ENCODE measurements at regions not wholly inside any gene's neighbourhood (a gene's known extent, or its start where the extent isn't known, plus 50 kb on each side); places are given as distances from the start of the nearest gene placed in this dataset.

GRCh38 chr10:71082960-71083715 is 129.2 kb upstream of the UNC5B start (continued):
- TF ChIP-seq ATF3 (IDR thresholded peaks at IDR 0.05) (no peak), ELF1 (IDR thresholded peaks at IDR 0.05; ENCODE audit: borderline replicate concordance, low read depth) (no peak), POLR2AphosphoS5 (IDR thresholded peaks at IDR 0.05; ENCODE audit: low read depth, low read length) (no peak), EGR1 (IDR thresholded peaks at IDR 0.05; ENCODE audit: low read depth) (no peak), POLR2A (IDR thresholded peaks at IDR 0.05; ENCODE audit: borderline replicate concordance, extremely low read depth, insufficient read depth, insufficient read length) (no peak), ZFX (IDR thresholded peaks at IDR 0.05) (no peak), YY1 (IDR thresholded peaks at IDR 0.05; ENCODE audit: extremely low read depth, insufficient replicate concordance, low read depth, low read length) (no peak), SIN3A (IDR thresholded peaks at IDR 0.05; ENCODE audit: low read depth) (no peak)

- no peaks in the 10 kb centered on the region for H3K9me2 ChIP-seq (ENCODE audit: insufficient read depth)
- CTCF ChIA-PET, result no interaction called here
- BruUV-seq (replicated peaks), result no TSS peak
- H2AFZ ChIP-seq (ENCODE audit: low read depth, low read length, poor library complexity, severe bottlenecking), result no peak overlapping the region
- H3K9ac ChIP-seq (ENCODE audit: low read length), result no peak overlapping the region
- H3K4me2 ChIP-seq (ENCODE audit: low read length), result no peak overlapping the region
- ATAC-seq, result no peak
- POLR2A ChIA-PET, result no interaction called here
- RAD21 ChIA-PET (ENCODE audit: low non-redundant PET in 1 of 2, low total read pairs in 2 of 2, uncharacterized antibody in 2 of 2, unreplicated experiment in 2 of 2), result no interaction called here
- H3K27ac ChIP-seq (ENCODE audit: low read depth, low read length), result no peak overlapping the region
- no peaks in the 10 kb centered on the region for H4K20me1 ChIP-seq (ENCODE audit: insufficient read depth)
- intact Hi-C loops (cut with micrococcal nuclease), result no loop called here
- no peak overlapping the region for H3K4me3 ChIP-seq (replicated peaks in 1 of 2; ENCODE audit: low read depth in 1 of 2, low read length in 2 of 2)
- H3K9me3 ChIP-seq (ENCODE audit: control insufficient read depth in 1 of 2, insufficient read depth in 1 of 2, low read depth in 1 of 2, low read length in 2 of 2), result no peaks in the 10 kb centered on the region
- DNase-seq (ENCODE audit: low read depth, low spot score), result no peak
- TF ChIP-seq ATF3 (IDR thresholded peaks at IDR 0.05), result no peak
- no peak for TF ChIP-seq POLR2A (IDR thresholded peaks at IDR 0.05; ENCODE audit: borderline replicate concordance, extremely low read depth, insufficient read depth, insufficient read length)
- TF ChIP-seq SP1 (IDR thresholded peaks at IDR 0.05; ENCODE audit: low read depth), result no peak
- no peak for TF ChIP-seq MAX (IDR thresholded peaks at IDR 0.05)
- peaks cover 0 to 8% of the 10 kb centered on the region in 2 experiments; a peak in 1 of 4 replicates for H3K4me1 ChIP-seq (ENCODE audit: control insufficient read depth in 1 of 2, insufficient read depth in 2 of 2, low read length in 2 of 2)
- no peaks in the 10 kb centered on the region for H3K36me3 ChIP-seq (ENCODE audit: control insufficient read depth in 1 of 2, insufficient read depth in 2 of 2, low read length in 2 of 2)
- no peaks in the 10 kb centered on the region for H3K27me3 ChIP-seq (ENCODE audit: insufficient read depth, low read length)
- H3K79me2 ChIP-seq (ENCODE audit: insufficient read depth, low read length), result no peaks in the 10 kb centered on the region
Observed at GRCh38 chr10:71083716-71083975, 128.7 kb upstream of the UNC5B start.

Measured in HCT116 (cell line).